ENCODE measurements at regions not wholly inside any gene's neighbourhood (a gene's known extent, or its start where the extent isn't known, plus 50 kb on each side); places are given as distances from the start of the nearest gene placed in this dataset.

DNA sequence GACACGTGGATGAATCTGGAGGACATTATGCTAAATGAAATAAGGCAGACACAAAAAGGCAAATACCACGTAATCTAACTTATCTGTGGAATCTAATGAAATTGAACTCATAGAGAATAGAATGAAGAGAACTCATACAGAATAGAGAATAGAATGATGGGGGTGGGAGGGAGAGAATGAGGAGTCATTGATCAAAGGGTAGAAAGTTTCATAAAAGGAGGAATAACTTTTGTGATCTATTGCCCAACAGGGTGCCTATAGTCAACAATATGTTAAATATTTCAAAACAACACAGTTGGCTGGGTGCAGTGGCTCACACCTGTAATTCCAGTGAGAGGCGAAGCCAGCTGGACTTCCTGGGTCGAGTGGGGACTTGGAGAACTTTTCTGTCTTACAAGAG is 54.9 kb upstream of the ZNF169 start:
- DNase-seq, result no peak
- H3K4me3 Mint-ChIP-seq, result no peak overlapping the region
- TF ChIP-seq, protein P1, sequence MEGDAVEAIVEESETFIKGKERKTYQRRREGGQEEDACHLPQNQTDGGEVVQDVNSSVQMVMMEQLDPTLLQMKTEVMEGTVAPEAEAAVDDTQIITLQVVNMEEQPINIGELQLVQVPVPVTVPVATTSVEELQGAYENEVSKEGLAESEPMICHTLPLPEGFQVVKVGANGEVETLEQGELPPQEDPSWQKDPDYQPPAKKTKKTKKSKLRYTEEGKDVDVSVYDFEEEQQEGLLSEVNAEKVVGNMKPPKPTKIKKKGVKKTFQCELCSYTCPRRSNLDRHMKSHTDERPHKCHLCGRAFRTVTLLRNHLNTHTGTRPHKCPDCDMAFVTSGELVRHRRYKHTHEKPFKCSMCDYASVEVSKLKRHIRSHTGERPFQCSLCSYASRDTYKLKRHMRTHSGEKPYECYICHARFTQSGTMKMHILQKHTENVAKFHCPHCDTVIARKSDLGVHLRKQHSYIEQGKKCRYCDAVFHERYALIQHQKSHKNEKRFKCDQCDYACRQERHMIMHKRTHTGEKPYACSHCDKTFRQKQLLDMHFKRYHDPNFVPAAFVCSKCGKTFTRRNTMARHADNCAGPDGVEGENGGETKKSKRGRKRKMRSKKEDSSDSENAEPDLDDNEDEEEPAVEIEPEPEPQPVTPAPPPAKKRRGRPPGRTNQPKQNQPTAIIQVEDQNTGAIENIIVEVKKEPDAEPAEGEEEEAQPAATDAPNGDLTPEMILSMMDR (IDR thresholded peaks at IDR 0.05), result no peak
- H3K4me1 Mint-ChIP-seq, result no peaks in the 10 kb centered on the region
- H3K9me3 Mint-ChIP-seq, result peaks cover 37% of the 10 kb centered on the region
- H3K27ac Mint-ChIP-seq, result no peak overlapping the region
- peaks cover 21% of the 10 kb centered on the region for H3K36me3 Mint-ChIP-seq (ENCODE audit: low read depth)
- H3K27me3 Mint-ChIP-seq (ENCODE audit: low read depth, poor library complexity), result no peaks in the 10 kb centered on the region

DNA sequence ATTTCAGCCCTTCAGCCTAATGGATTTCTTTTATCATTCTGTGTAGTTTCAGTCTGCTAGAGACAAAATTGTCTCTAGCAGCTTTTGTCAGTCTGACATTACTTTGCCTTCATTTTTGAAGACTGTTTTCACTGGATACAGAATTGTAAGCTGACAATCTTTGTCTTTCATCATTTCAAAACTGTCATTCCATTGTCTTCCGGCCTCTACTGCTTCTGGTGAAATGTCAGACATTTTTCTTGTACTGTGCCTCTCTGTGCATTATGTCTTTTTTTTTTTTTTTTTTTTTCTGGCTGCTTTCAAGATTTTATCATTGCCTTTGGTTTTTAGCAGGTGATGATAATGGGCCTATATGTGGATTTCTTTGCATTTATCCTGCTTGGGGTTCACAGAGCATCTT is 51.3 kb upstream of the ZNF169 start:
- no peaks in the 10 kb centered on the region for H3K4me1 Mint-ChIP-seq
- H3K27me3 Mint-ChIP-seq (ENCODE audit: low read depth, poor library complexity), result no peaks in the 10 kb centered on the region
- H3K36me3 Mint-ChIP-seq (ENCODE audit: low read depth), result peaks cover 7% of the 10 kb centered on the region
- H3K9me3 Mint-ChIP-seq, result peaks cover 34% of the 10 kb centered on the region
- no peak for DNase-seq
- H3K27ac Mint-ChIP-seq, result no peak overlapping the region
- no peak overlapping the region for H3K4me3 Mint-ChIP-seq
- TF ChIP-seq, protein P1 (IDR thresholded peaks at IDR 0.05), result no peak
